ENCODE measurements at regions not wholly inside any gene's neighbourhood (a gene's known extent, or its start where the extent isn't known, plus 50 kb on each side); places are given as distances from the start of the nearest gene placed in this dataset.

GRCh38 chr13:61901946-61902541 is 486.4 kb upstream of the PCDH20 start:
- intact Hi-C loops (cut with DNase I) = no loop called here
- DNase-seq (ENCODE audit: extremely low spot score) = no peak
- H3K27ac ChIP-seq (replicated peaks in 1 of 4) = no peak overlapping the region
- H3K4me1 ChIP-seq = no peaks in the 10 kb centered on the region
- H3K4me3 ChIP-seq = no peak overlapping the region
- H3K36me3 ChIP-seq = no peaks in the 10 kb centered on the region
- no peak for TF ChIP-seq CTCF (IDR thresholded peaks at IDR 0.05)
- no peak for TF ChIP-seq EP300 (IDR thresholded peaks at IDR 0.05)
- no peak for TF ChIP-seq POLR2AphosphoS5 (IDR thresholded peaks at IDR 0.05)
- no peak for TF ChIP-seq POLR2A (IDR thresholded peaks at IDR 0.05; ENCODE audit: low read depth)
- H3K27me3 ChIP-seq = no peaks in the 10 kb centered on the region
- no peaks in the 10 kb centered on the region for H3K9me3 ChIP-seq

- Histone ChIP-seq H3K9me3 (no peaks in the 10 kb centered on the region), H3K36me3 (no peaks in the 10 kb centered on the region), H3K27me3 (no peaks in the 10 kb centered on the region), H3K27ac (replicated peaks in 1 of 4) (no peak overlapping the region), H3K4me3 (no peak overlapping the region), H3K4me1 (no peaks in the 10 kb centered on the region)
- intact Hi-C loops (cut with DNase I) = no loop called here
- TF ChIP-seq POLR2AphosphoS5 (IDR thresholded peaks at IDR 0.05) = no peak
- TF ChIP-seq EP300 (IDR thresholded peaks at IDR 0.05) = no peak
- no peak for TF ChIP-seq POLR2A (IDR thresholded peaks at IDR 0.05; ENCODE audit: low read depth)
- TF ChIP-seq CTCF (IDR thresholded peaks at IDR 0.05) = no peak
- 54% methylated on average over 3 of the region's 3 CpGs for WGBS
- DNase-seq (ENCODE audit: extremely low spot score) = no peak
Measured at GRCh38 chr13:61900033-61900432, 484.4 kb upstream of the PCDH20 start.

- H3K4me1 ChIP-seq = no peaks in the 10 kb centered on the region
- H3K36me3 ChIP-seq = no peaks in the 10 kb centered on the region
- 83% methylated on average over 2 of the region's 2 CpGs for WGBS
- no peak for TF ChIP-seq POLR2AphosphoS5 (IDR thresholded peaks at IDR 0.05)
- TF ChIP-seq EP300 (IDR thresholded peaks at IDR 0.05) = no peak
- no peak for TF ChIP-seq CTCF (IDR thresholded peaks at IDR 0.05)
- no peak for TF ChIP-seq POLR2A (IDR thresholded peaks at IDR 0.05; ENCODE audit: low read depth)
- no peaks in the 10 kb centered on the region for H3K27me3 ChIP-seq
- intact Hi-C loops (cut with DNase I) = no loop called here
- no peak for DNase-seq (ENCODE audit: extremely low spot score)
- no peak overlapping the region for H3K4me3 ChIP-seq
- no peaks in the 10 kb centered on the region for H3K9me3 ChIP-seq
- no peak overlapping the region for H3K27ac ChIP-seq (replicated peaks in 1 of 4)
Measured at GRCh38 chr13:61898207-61898606, 482.6 kb upstream of the PCDH20 start.

- H3K4me1 ChIP-seq = no peaks in the 10 kb centered on the region
- no peak overlapping the region for H3K4me3 ChIP-seq
- no peak for DNase-seq (ENCODE audit: extremely low spot score)
- H3K9me3 ChIP-seq = no peaks in the 10 kb centered on the region
- no peak overlapping the region for H3K27ac ChIP-seq (replicated peaks in 1 of 4)
- TF ChIP-seq POLR2A (IDR thresholded peaks at IDR 0.05; ENCODE audit: low read depth) (no peak), POLR2AphosphoS5 (IDR thresholded peaks at IDR 0.05) (no peak)
- no peaks in the 10 kb centered on the region for H3K36me3 ChIP-seq
- intact Hi-C loops (cut with DNase I) = no loop called here
- H3K27me3 ChIP-seq = no peaks in the 10 kb centered on the region
Measured at GRCh38 chr13:61891401-61891800, 475.8 kb upstream of the PCDH20 start.

GRCh38 chr13:61884830-61885229 is 469.2 kb upstream of the PCDH20 start:
- H3K4me1 ChIP-seq = no peaks in the 10 kb centered on the region
- no peak for DNase-seq (ENCODE audit: extremely low spot score)
- no peaks in the 10 kb centered on the region for H3K27me3 ChIP-seq
- intact Hi-C loops (cut with DNase I) = no loop called here
- TF ChIP-seq POLR2AphosphoS5 (IDR thresholded peaks at IDR 0.05) = no peak
- TF ChIP-seq POLR2A (IDR thresholded peaks at IDR 0.05; ENCODE audit: low read depth) = no peak
- no peak for TF ChIP-seq EP300 (IDR thresholded peaks at IDR 0.05)
- TF ChIP-seq CTCF (IDR thresholded peaks at IDR 0.05) = no peak
- H3K9me3 ChIP-seq = no peaks in the 10 kb centered on the region
- no peak overlapping the region for H3K4me3 ChIP-seq
- no peak overlapping the region for H3K27ac ChIP-seq (replicated peaks in 1 of 4)
- H3K36me3 ChIP-seq = no peaks in the 10 kb centered on the region
- 85% methylated on average over 4 of the region's 4 CpGs for WGBS

Data from esophagus muscularis mucosa (tissue), 4 donors.